Daoy (cell line): ENCODE measurements at regions not wholly inside any gene's neighbourhood (a gene's known extent, or its start where the extent isn't known, plus 50 kb on each side); places are given as distances from the start of the nearest gene placed in this dataset.

Experiments
- DNase-seq: peaks from one replicate; pipeline ENCODE4 v3.0.0-alpha.2; 2015; ENCODE audit warnings: low read depth

GRCh38 chr12:53836119-53836655, 84.4 kb upstream of the CISTR start:
- no peak for DNase-seq

- DNase-seq, result no peak
Observed at GRCh38 chr12:53838978-53839377, 87.2 kb upstream of the CISTR start.

GRCh38 chr12:53840316-53840715, 88.5 kb upstream of the CISTR start:
- no peak for DNase-seq

GRCh38 chr12:53842686-53843085, 90.9 kb upstream of the CISTR start:
- no peak for DNase-seq

DNA sequence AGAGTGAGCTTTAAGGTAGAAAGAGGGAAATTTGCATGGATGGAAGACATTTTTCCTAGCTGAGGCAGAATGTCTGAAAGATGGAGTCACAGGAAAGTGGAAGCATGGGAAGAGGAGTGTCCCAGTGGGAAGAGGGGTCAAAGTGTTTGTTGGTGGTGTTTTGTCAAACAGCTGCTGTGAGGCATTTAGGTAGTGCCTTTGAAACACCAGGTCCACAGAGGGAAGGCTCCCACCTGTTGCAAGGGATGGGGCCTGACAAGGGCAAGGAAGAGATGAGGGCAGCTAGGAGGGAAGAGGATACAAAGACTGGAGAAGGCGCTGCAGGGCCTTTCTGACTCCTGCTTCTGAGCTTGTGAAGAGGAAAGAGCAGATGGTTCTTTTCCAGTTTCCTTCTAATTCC, 91.8 kb upstream of the CISTR start:
- DNase-seq, result no peak

DNA sequence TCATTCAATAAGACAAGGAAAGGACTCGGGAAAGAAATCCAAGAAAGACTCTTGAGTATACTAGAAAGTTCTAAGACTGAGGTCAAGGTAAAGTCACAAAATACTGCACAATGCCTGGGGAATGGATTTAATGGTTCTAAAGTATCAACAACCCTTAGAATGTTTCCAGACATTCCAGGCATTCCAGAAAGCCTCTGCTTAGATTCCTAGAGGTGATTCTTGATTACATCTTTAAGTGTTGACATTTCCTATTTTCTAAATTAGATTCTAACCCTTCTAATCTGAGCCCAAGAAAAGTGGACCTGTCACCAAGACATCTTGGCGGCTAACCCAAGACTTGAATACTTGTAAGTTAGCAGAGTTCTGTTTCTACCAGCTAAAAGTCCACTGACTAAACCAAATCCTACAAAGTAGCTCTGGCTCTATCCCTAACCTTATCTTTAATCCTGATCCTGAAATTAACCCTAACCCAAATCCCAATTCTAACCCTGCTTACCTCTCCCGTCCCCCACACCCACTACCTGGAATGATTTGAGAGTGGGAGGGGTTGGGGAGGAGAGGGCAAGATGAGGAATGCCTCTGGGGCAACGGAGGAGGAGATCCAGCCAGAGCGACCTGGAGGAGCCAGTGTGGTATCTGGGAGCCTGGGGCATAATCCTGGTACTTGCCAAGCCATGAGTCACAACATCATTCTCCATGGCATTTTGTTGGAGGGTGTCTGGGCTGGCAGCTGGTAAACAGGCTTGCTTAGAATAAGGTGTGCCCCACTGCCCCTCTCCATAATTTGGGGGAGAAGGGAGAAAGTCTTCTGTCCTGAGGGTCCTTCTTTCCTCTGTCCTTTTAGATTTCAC, 93.4 kb upstream of the HOXC13 start:
- peak; percentile 83 for DNase-seq

DNA sequence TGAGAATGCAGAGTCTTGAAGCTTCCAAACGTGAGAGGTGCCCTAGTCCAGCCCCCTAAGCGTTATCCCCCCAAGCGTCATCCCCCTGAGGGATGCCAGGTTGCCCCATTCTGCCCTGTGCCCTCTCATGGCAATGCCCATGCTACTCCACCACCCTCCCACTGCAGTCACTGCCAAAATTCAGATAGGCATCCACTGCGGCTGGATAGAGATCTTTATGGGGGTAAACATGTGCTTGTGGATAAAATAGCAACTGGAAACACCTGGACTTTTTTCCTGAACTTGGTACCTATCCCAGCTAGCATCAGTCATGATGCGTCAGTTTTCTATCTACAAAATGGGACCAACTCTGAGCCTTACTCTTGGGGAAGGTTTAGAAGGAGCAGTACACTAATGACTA, 92.7 kb upstream of the HOXC13 start:
- no peak for DNase-seq

DNA sequence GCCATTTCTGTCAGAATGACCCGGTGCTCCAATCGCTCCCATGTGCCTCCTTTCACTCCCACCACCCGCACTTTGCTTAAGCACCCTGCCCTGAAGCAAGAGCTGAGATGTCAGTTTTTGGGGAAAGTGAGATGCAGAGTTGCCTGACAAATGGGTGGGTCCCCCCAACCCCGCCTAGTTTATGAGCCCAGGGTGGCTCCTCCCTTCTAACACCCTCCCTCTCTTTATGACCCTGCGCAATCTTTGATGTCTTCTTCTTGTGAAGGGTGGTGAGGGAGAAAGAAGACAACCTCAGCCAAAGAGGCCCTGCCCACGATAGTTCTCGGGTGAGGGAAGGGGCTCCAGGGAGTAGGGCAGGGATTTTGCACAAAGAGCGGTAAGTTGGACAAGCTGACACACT, 89.5 kb upstream of the HOXC13 start:
- DNase-seq, result no peak

DNA sequence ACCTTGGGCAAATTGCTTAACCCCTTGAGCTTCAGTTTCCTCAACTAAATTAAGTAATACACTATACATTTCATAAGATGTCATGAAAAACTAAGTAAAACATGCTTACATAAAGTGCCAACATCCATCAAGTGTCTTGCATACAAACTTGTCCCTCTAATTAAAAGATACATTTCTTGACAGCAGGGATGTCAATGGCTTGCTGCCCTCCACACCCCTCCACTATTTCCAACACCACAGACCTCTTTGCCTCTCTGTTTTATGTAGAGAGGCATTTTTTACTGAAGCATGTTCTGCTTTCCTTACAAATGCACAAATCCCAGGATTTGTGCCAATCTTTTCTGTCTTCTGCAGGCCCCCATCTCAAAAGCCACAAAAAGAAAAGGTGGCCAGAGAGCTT, 89.0 kb upstream of the HOXC13 start:
- no peak for DNase-seq

- no peak for DNase-seq
Observed at GRCh38 chr12:53852061-53852460, 86.6 kb upstream of the HOXC13 start.

GRCh38 chr12:53852992-53853391, 85.6 kb upstream of the HOXC13 start:
- DNase-seq, result no peak

DNA sequence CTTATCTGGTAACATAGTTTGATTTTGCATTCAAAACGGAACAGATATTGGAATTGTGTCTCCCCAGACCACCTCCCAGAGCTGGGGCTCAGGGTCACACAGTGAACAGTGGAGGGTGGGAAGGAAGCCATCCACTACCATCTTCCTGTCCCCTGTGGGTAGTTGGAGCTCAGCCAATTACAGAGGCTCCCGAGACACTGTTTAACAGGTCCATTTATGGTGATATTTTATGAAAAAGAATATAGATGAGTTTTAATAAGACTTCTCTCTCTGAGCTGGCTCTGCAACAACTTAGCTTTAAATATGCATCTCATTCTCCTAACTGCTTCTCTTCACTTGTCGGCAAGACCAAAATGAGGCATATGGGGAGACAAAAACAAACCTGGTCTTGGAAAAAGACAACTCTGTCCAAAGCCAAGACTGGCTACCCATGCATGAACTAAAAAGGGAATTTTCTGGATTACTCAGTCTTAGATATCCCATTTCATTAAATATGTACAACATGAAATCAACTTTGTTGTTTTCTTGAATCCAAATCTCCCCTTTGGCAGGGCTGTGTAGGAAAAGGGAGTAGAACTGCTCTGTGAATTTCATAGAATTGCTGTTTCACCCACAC, 83.8 kb upstream of the HOXC13 start:
- no peak for DNase-seq

- DNase-seq, result no peak
Observed at GRCh38 chr12:53856132-53856531, 82.5 kb upstream of the HOXC13 start.

DNA sequence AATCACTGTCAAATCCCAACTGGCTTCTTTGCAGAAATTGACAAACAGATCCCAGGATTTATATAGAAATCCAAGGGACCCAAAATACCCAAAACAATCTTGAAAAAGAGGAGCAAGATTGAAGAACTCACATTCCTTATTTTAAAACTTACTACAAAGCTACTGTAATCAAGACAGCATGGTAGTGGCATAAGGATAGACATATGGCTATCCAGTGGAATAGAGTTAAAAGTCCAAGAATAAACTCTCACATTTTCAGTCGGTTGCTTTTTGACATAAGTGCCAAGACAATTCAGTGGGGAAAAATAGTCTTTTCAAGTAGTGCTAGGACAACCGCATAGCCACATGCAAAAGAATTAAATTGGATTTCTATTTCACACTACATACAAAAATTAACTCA, 81.0 kb upstream of the HOXC13 start:
- DNase-seq, result no peak

DNA sequence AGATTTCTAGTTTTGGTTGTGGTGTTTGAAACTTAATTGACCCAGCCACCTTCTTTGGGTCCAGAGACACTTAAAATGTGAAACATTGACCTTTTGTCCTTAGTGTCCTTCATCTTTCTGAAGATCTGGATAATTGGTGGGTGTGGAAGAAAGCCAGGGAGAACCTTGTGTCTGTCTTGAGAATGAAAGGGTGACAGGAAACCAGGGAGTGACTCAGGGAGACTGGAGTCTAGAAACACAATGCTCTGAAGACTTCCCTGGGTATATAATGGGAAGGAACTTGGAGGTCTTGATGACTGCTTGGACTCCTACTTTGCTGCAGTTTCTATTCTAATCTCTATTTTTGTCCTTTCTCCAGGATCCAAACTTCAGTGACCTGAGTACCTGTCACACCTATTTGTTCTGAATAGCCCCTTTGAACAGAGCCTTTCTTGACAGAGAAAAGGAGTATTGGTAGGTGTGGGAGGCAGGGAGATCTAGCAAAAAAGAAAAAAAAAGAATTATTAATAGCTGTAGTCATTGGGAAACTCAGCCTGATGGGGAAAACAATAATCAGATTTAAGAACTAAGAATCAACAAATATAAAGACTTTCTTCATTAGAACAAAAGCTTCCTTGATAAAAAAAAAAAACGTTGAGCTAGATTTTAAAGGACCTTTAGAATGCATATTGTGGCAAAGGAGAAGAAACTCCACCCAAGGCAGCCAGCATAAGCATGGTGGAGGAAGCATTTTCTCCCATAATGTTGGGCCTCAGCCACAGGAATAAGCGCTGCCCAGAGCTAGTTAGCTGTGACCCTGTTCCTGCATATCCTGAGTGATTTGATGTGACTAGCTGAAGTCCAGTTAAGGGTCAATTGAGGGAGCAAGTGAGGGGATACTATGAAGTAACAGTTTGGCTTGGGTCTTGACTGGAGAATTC, 77.9 kb upstream of the HOXC13 start:
- DNase-seq, result peak; percentile 36

DNA sequence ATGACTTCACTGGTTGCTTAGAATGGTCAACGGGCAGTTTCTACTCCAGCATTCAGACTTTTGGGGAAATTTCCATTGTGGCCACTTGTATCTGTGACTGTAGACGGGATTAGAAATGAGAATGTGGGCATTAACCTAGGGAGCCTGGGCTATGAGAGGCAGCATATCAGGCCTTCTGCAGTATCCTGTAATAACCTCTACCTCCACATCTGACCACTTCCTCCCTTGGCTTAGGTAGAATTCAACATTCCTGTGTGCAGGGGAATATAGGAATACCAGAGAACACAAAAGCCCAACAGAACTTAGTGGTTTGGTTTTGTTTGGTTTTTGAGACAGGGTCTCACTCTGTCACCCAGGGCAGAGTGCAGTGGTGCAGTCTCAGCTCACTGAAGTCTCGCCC, 76.4 kb upstream of the HOXC13 start:
- DNase-seq, result no peak

- DNase-seq, result no peak
Observed at GRCh38 chr12:53862831-53863230, 75.8 kb upstream of the HOXC13 start.

- no peak for DNase-seq
Observed at GRCh38 chr12:53866727-53867126, 71.9 kb upstream of the HOXC13 start.

GRCh38 chr12:53867216-53868012, 71.2 kb upstream of the HOXC13 start:
- DNase-seq, result peak; percentile 75

GRCh38 chr12:53868511-53868986, 70.1 kb upstream of the HOXC13 start:
- DNase-seq, result peak; percentile 23

GRCh38 chr12:53869500-53869899, 69.1 kb upstream of the HOXC13 start:
- DNase-seq, result no peak
